GM19468 (cell line): ENCODE measurements at regions not wholly inside any gene's neighbourhood (a gene's known extent, or its start where the extent isn't known, plus 50 kb on each side); places are given as distances from the start of the nearest gene placed in this dataset.
"Not testable (repeated sequence)": the region's sequence is repeated elsewhere in the genome, so short reads cannot be mapped to it uniquely, and the experiment has no call there.

ENCODE experiments used
- ATAC-seq: cut with Tn5 transposase; IDR thresholded peaks from one replicate; pipeline ENCODE4 v1.9.1; 2021; ENCODE audit warnings: mild to moderate bottlenecking, moderate library complexity, moderate number of reproducible peaks; ENCODE audit not compliant: unreplicated experiment; ENCODE audit errors: extremely low read depth

GRCh38 chr4:13678186-13678924 is 50.8 kb upstream of the BOD1L1 start:
- ATAC-seq = no peak

GRCh38 chr4:13681570-13681969 is 54.0 kb upstream of the BOD1L1 start:
- no peak for ATAC-seq

GRCh38 chr4:13694256-13694655 is 66.7 kb upstream of the BOD1L1 start:
- ATAC-seq = no peak

GRCh38 chr4:13698296-13698695 is 70.8 kb upstream of the BOD1L1 start:
- ATAC-seq = no peak

- no peak for ATAC-seq
These were observed 72.7 kb upstream of the BOD1L1 start for GRCh38 chr4:13700021-13700857.

- not testable (repeated sequence) for ATAC-seq
These were observed 73.3 kb upstream of the BOD1L1 start for GRCh38 chr4:13700858-13701140.

- ATAC-seq = no peak
These were observed 74.5 kb upstream of the BOD1L1 start for GRCh38 chr4:13701937-13702446.

GRCh38 chr4:13703096-13703495 is 75.6 kb upstream of the BOD1L1 start:
- no peak for ATAC-seq

- no peak for ATAC-seq
These were observed 76.5 kb upstream of the BOD1L1 start for GRCh38 chr4:13704035-13704434.

GRCh38 chr4:13704761-13705160 is 77.2 kb upstream of the BOD1L1 start:
- ATAC-seq = no peak

- no peak for ATAC-seq
These were observed 78.1 kb upstream of the BOD1L1 start for GRCh38 chr4:13705521-13706041.

GRCh38 chr4:13706120-13706519 is 78.6 kb upstream of the BOD1L1 start:
- ATAC-seq = no peak

GRCh38 chr4:13706716-13707115 is 79.2 kb upstream of the BOD1L1 start:
- no peak for ATAC-seq

GRCh38 chr4:13710246-13710885 is 82.8 kb upstream of the BOD1L1 start:
- no peak for ATAC-seq

GRCh38 chr4:13711233-13711785 is 83.8 kb upstream of the BOD1L1 start:
- ATAC-seq = no peak

GRCh38 chr4:13721894-13722293 is 94.4 kb upstream of the BOD1L1 start:
- ATAC-seq = no peak

GRCh38 chr4:13722649-13723048 is 95.1 kb upstream of the BOD1L1 start:
- no peak for ATAC-seq

GRCh38 chr4:13728761-13729160 is 101.2 kb upstream of the BOD1L1 start:
- no peak for ATAC-seq

- no peak for ATAC-seq
These were observed 103.5 kb upstream of the BOD1L1 start for GRCh38 chr4:13731019-13731418.

GRCh38 chr4:13733817-13734216 is 106.3 kb upstream of the BOD1L1 start:
- ATAC-seq = no peak

GRCh38 chr4:13750594-13750993 is 123.1 kb upstream of the BOD1L1 start:
- no peak for ATAC-seq
